ENCODE measurements at regions not wholly inside any gene's neighbourhood (a gene's known extent, or its start where the extent isn't known, plus 50 kb on each side); places are given as distances from the start of the nearest gene placed in this dataset.
A peak's percentile ranks its signal among the peaks of the same experiment; 100 is the strongest.

DNA sequence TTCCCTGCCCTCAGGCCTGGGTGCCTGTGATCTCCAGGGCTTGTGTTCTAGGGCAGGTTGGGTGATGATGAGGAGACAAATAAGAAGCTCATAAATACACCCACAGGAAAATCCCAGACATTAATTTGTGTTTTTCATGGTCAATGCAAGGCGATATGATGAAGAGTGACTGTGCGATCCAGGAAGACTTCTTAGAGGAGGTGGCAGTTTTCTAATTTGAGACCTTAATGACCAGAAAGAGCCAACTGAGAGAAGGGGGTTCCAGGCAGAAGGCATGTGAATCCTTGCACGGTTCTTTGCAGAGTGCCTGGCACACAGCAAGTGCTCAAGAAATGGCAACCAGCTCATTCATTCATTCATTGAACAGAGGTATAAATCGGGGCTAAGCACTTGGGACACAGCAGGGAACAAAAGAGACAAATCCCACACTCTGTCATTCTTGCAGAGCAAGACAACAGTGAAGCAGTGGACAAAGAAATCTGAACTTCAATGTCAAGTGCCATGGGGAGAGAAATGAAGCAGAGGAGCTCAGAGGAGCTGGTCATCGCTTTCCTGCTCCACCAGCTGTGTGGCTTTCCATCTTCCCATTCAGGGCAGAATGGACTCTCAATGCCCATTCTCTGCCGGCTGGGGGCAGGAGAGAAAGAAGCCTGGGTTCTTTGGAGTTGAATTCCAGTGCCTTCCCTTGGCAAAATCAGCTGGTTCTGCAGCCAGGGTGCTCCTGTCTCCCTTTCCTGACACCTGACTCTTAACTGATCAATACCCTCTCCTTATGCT lies 128.3 kb downstream of the AACS start:
- no peak for DNase-seq (ENCODE audit: low read depth)

DNA sequence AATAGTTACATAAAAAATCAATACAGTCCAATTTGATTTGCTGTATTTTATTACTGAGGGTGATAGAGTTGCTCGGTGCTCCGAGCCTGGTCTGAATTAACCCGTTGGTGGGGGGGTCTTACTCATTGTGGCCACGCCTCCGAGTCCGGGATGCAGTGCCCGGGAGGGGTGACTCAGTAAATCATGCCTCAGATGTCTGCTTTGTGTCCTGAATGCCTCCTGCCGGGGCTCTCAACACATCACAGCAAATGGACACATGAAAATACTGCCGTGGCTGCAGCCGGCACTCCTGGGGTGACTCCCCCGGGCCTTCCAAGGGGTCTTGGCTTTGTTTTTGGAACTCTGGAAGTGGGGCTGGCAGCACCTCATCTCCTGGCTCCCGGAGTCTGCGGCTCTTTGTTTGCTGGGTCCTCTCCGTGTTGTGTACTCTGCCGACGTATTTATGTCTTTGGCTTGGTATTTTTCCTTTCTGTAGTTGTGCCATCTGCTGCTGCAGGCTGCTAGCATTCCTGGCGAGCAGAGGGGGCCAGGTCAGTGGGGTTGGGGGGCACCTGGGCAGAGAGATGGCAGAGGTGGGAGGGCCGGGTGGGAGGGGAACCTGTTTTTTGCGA lies 129.0 kb downstream of the AACS start:
- DNase-seq (ENCODE audit: low read depth) = peak; percentile 72

DNA sequence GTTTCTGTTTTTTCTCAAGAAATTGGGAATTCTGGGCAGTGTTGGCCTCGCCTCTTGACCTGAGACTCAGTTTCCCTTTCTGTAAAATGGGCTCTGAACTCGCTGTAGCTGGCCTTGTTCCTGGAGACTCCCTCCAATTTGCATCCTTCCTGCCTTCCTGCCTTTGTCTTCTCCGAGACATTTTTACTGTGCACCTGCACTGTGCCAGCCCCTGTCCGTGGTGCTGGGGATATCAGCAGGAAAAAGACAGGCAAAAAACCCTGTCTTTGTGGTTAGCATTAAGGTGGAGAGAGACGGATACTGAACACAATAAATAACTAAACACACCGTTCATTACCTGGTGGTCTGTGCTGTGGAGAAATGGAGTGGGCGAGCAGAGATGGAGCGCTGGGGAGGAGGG lies 129.8 kb downstream of the AACS start:
- DNase-seq (ENCODE audit: low read depth) = no peak

DNA sequence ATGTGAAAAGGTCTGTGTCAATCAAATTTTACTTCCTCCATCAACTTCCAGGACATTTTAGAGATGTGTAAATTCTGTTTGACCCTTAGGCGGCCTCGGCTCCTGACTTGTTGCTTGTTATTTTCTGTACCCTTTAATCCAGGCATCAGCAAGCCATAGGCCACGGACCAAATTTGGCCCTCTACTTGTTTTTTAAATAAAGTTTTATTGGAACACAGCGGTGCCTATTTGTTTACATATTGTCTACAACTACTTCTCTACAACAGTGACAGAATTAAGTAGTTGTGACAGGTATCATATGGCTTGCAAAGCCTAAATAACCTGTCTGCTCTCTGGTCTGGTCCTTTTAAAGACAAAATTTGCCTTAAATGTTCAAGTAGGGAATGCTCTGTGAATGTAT lies 132.1 kb downstream of the AACS start:
- DNase-seq (ENCODE audit: low read depth) = no peak

DNA sequence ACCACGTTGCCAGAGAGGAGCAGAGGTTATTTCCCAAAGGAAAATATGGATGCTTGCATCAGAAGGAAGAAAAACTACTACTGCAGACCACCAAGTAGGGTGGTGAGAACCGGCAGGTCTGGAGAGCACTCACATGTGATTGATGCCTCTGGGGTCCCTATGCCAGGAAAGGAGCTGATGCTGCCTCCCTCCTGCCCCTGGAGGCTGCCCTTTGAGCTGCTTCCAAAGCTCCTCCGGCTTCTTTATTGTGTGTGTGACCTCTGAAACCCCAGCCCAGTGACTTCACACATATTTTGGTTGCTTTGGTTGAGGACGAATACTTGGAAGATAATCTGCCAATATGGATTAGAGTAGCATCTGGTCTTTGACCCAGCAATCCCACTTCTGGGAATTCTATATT lies 133.4 kb downstream of the AACS start:
- no peak for DNase-seq (ENCODE audit: low read depth)

DNA sequence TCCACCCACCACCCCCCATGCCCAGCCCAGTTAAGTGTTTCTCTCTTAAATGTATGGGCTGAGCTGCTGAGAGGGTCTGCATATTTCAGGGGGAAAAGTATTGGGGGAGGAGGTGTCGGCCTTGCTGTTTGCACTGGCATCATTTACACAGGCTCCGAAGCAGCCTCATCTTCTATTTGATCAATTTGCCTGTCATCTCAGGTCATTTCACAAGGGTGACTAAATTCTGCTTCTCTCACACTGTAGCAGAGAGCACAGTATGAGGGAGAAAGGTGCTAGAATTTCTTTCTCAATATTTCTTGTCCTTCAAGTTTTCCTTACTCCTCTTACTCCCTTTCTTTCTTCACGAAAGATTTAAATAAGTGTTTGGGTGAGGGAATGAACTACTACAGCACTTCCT lies 135.9 kb downstream of the AACS start:
- DNase-seq (ENCODE audit: low read depth) = no peak

DNA sequence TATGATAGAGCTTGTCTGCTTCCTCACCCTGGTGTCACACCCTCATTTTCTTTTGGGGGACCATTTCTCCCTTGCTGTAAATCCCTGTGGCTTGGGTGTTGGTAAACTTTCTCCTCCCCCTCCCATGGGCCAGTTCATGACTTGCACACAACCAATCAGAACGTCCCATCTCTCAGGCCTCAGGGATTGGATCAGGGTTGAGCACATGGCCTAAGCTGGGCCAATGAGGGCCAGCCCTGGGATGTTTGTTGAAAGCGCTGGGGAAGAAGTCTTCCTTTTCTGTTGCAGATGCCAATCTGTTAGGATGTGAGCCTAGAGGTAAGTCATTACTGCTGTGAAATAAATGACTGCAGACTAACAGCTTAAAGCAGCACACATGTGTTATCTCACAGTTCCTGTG lies 136.7 kb downstream of the AACS start:
- DNase-seq (ENCODE audit: low read depth) = no peak

DNA sequence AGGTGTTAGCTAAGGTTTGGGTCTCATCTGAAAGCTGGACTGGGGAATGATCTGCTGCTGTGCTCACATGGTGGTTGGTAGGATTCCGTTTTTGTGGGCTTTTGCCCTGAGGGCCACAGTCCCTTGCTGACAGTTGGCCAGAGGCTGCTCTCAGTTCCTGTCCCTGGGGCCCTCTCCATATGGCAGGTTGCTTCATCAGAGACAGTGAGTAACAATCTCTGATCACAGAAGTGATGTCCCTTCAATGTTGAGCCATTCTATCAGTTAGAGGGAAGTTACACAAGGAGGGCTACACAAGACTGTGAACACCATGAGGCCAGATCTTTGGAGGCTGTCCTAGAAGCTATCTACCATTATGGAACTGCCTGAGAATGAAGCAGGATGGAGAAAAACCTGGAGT lies 137.2 kb downstream of the AACS start:
- DNase-seq (ENCODE audit: low read depth) = no peak

DNA sequence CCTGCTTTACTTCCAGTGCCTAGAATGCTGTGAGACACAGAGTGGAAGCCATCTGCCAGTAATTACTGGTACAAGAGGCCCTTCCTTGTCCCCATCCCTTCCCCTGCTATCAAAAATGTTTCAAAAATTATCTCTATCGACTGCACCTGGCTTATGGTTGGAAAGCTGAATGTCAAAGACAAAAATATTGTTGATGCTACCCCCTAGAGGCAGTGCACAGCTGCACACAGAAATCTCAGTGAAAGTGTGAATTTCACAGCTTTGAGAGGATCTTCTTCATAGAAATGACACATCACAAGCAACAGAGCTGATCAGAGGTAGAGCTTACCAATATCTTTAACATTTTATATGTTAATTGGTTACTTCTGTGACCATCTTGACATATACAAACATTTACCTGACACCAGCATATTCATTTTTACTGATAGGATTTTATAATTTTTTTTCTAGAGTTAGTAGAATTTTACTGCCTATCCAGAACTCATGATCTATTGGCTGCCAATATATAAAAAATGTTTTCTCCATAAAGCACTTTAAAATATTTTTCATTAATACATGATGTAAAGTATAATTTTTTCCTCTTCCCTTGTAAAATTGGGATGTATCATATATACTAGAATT lies 138.0 kb downstream of the AACS start:
- no peak for DNase-seq (ENCODE audit: low read depth)

DNA sequence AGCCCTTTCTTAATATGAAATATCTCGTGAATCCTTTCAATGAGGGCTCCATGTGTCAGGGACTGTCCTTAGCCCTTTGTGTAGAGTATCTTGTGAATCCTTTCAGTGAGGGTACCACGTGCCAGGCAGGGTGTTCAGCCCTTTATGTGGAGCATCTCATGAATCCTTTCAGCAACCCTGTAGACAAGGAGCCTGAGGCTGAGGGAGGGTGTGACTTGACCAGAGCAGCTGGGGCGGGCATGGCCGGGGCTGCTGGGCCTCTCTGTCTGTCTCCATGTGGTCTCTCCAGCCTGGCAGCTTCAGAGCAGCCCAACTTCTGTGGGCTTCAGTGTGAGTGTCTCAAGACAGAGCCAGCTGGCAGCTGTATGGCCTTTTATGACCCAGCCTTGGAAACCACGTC lies 140.2 kb downstream of the AACS start:
- DNase-seq (ENCODE audit: low read depth) = no peak

DNA sequence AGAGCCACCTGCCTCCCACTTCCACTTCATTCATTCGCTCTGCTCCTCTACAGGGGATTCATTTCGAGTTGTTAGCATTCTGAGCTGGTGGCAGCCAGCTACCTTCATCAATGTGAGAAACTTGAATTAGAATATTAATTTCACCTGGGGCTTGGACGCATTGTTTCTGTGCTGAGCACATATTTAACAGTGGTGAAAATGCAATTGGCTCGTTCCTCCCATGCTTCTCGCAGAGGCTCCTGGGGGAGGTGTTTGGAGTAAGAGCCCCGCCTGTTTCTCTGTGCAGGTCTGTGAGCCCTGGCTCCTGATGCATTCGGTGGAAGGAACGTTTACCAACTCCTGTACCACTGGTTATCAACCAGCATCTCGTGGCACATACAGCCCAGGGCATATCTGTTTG lies 141.5 kb downstream of the AACS start:
- DNase-seq (ENCODE audit: low read depth) = no peak

DNA sequence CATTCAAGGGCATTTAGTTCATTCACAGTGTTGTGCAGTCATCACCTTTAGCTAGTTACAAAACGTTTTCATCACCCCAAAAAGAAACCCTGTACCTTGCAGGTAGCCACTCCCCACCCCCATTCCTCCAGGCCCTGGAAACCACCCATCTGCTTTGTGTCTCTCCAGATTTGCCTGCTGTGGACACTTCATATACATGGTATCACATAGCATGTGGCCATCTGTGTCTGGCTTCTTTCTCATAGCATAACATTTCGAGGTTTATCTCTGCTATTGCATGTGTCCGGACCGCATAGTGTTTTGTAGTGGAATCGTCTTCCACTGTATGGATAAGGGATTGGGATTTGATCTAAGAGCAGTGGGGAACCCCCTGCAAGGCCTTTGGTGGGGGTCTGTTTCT lies 143.1 kb downstream of the AACS start:
- no peak for DNase-seq (ENCODE audit: low read depth)

DNA sequence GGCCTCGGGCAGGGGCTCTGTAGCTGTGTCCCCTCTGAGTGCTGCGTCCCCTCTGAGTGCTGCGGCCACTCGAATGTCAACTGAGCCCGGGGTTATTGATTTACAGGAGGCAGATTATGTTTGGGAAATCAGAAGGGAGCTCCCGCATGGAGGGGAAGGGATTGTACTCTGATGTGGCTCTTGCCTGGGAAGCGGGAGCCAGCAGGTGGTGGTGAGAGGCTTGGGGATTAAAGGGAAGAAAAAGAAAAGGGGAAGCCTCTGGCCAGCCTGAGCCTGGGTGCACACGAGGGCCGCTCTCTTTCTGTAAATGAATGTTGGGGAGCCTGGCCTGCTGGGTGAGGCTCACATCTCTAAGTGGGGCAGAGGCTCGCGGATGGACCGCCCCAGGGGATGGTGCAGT lies 143.7 kb downstream of the AACS start:
- DNase-seq (ENCODE audit: low read depth) = no peak

DNA sequence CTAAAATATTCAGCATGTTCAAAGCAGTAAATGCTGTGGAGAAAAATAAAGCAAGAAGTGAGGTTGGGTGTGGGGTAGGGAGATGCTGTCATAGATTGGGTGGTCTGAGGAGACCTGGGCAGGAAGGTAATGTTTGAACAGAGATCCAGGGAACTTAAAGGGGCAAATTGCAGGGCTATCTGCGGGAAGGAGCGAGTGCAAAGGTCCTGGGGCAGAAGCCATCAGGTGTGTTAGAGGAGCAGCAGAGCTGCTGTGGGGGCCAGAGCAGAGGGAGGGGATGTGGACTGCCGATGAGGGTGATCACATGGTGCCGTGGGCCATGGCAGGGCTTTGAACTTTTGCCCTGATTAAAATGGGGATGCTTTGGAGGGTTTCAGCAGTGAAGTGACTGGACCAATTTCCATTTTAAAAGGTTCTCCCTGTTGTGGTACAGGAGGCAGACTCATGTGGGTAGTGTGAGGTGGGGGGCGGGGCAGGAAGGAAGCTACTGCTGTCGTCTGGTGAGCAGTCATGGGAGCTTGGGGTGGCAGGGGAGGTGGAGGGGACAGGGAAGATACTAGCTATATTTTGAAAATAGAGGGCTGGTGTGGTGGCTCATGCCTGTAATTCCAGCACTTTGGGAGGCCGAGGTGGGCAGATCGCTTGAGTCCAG lies 145.0 kb downstream of the AACS start:
- DNase-seq (ENCODE audit: low read depth) = no peak

DNA sequence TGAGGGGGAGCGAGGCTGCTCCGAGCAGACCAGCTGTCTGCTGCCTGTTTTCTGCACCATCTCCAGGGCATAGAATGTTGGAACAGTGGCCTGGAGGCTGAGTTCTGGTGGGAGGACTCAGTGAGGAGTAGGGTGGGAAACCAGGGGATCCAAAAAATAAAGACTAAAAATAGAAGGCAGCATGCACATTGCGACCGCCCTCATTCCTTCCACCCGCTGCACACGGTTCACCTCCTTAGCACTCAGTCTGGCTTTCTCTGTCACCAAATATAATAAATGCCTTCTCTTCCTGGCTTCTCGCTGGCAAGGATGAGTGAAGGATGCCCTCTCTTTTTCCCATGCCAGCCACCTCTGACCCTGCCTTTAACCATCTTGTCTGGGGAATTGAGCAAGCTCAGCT lies 146.2 kb downstream of the AACS start:
- no peak for DNase-seq (ENCODE audit: low read depth)

DNA sequence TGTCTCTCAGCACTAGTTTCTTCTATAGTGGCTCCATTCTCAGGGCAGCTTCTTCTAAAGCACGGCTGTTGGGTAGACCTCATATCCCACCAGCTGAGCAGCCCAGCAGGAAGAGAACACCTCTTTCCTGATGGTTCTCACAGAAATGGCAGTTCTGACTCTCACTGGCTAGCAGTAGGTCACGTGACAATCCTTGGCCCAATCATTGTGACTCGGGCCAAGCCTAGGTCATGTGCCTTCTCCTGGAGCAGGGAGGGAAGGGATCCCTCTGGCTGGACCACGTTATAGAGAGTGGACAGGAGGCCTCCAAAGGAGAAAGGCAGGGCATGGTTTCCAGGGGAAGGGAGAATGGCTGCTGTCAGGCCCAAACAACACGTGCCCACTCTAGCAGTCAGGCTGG lies 149.1 kb downstream of the AACS start:
- DNase-seq (ENCODE audit: low read depth) = no peak

DNA sequence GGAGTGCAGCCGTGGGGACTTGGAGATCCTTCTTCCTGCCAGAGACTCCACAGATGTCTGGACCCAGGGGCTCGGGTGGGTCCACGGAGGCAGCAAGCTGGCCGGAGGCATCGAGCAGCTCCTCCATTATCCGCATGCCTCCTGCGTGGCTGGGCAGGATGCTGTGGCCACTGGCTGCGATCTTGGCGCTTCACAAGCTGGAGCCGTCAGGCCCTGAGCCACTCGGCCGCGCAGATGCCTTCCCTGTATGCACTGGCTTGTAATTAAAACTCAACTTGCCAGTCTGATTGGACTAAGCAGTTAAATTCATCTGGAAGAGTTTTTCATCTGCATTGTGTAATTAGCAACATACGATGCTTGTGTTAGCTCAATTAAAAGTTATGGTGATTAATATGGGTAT lies 151.5 kb downstream of the AACS start:
- no peak for DNase-seq (ENCODE audit: low read depth)

DNA sequence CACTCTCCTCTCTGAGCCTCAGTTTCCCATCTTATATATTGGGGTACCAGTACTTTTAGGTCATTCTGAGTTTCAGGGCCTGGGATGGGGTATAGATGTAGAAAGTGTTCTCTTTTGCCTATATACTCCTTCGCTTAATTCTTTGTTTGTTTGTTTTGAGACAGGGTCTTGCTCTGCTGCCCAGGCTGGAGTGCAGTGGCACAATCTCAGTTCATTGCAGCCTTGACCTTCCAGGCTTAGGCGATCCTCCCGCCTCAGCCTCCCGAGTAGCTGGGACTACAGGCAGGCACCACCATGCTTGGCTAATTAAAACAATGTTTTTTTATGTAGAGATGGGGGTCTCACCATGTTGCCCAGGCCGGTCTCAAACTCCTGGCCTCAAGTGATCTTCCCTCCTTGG lies 152.1 kb downstream of the AACS start:
- DNase-seq (ENCODE audit: low read depth) = no peak

DNA sequence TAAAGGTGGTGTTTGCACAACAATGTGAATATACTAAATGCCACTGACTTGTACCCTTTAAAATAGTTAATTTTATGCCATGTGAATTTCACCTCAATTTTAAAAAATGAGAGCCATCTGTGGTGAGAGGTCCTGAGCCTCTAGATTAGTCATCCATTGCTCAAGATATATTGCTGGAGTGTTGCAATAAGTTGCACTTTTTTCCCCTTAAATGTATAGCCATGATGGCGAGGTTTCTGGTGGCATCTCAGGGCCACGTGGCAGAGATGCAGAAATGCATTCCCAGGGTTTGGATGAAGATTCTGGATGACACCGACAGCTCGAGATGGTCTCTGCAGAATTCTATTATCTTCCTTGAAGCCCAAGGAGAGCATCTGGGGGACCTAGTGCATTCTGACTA lies 153.7 kb downstream of the AACS start:
- DNase-seq (ENCODE audit: low read depth) = no peak

DNA sequence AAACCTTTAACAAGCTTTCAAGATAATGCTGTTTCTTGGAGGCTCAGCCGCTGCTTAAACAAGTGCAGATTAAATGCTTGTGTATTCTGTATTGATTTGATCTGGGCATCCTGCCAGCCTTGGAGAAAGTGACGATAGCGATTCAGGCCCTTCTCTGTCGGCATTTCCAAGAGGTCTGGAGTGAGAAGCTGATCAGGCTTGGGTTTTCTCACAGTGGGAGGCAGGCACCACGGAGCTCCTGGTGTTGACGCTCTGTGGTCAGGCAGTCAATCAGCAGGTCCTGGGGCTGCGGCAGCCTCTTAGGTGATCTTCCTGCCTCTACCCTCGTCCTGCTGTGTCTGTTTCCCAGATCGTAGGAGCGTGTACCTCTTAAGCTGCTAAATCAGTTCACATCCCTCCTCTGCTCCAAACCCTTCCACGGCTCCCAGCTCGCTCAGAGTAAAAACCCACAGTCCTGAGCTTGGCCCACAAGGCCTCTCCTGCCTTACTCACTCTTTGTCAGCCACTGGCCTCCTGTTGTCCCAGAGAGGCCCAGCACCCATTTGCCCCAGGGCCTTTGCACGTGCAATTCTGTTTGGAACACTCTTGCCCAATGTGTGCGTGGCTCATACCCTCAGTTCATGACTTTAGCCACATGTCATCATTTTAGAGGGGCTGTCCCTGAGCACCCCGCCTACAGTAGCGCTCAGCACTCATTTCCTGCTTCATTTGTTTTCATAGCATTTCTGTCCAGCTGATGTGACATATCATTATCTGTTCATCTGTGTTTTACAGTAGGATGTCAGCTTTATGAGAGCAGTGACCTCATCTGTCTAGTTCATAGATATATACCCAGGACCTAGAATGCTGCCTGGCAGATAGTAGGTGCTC lies 155.4 kb downstream of the AACS start:
- peak; percentile 7 for DNase-seq (ENCODE audit: low read depth)

DNA sequence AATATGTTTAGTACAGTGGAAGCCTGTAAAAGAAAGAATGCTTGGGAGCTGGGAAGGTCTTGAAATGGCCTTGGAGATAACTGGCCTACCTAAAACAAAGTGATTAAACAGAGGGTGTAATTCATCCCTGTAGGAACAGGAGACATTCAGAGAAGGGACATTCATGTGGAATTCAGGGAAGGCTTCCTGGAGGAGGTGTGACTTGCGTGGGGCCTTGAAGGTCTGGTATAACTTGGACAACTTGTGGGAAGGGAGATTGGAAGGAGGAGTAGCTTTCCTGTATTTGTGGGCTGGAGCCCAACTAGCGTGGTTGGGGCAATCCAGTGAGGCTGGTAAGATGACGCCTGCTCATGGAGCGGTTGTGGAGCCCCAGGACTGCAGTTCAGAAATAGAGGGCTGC lies 156.4 kb downstream of the AACS start:
- DNase-seq (ENCODE audit: low read depth) = no peak

DNA sequence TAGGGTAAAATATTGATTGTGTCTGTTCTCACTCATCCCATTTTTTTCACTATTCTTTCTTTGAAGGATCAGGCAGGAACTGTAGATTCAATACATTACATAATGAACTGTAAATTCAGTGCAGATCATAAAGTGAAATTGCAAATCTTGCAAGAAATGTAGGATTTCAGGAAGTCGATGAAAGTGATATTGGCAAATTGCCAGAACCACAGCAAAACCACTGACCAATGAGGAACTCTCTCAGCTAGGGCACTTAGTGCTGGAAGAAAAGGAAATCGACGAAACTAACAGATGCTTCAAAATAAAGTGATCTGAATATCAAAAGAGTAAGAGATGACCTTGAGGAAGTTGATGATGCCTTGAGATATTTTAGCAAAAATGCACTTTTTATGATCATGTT lies 157.6 kb downstream of the AACS start:
- DNase-seq (ENCODE audit: low read depth) = no peak

Data from HT1080 (cell line).